WTC11 (cell line): ENCODE measurements at regions not wholly inside any gene's neighbourhood (a gene's known extent, or its start where the extent isn't known, plus 50 kb on each side); places are given as distances from the start of the nearest gene placed in this dataset.

Source experiments
- ATAC-seq: fragments of 200-7000 bp; cut with Tn5 transposase; 2 replicates; pipeline ENCODE4 v1.10.0; 2021; ENCODE audit warnings: mild to moderate bottlenecking, moderate library complexity
- CTCF ChIA-PET: fragments of 300-600 bp; sonication (Branson Sonifier 250); formaldehyde crosslinking; loops from one replicate; lab custom pipeline; 2021; ENCODE audit warnings: antibody characterized with exemption; lab: Charles Lee
- POLR2A ChIA-PET: fragments of 350-600 bp; sonication (Branson Sonifier 250); formaldehyde crosslinking; loops from one replicate; lab custom pipeline; 2021; ENCODE audit warnings: antibody characterized with exemption; lab: Charles Lee
- DNase-seq: peaks from one replicate; pipeline ENCODE4 v3.0.0; 2021; ENCODE audit warnings: low spot score
- H3K27ac Mint-ChIP-seq: 2 replicates; pipeline ENCODE4 v1.8.0; 2021; ENCODE audit warnings: mixed read lengths
- H3K27me3 Mint-ChIP-seq: 2 replicates; pipeline ENCODE4 v1.8.0; 2021; ENCODE audit warnings: low read depth, mild to moderate bottlenecking, moderate library complexity, mixed read lengths
- H3K36me3 Mint-ChIP-seq: 2 replicates; pipeline ENCODE4 v1.8.0; 2021; ENCODE audit warnings: mixed read lengths
- H3K4me1 Mint-ChIP-seq: 2 replicates; pipeline ENCODE4 v1.8.0; 2022; ENCODE audit warnings: mixed read lengths
- H3K4me3 Mint-ChIP-seq: 2 replicates; pipeline ENCODE4 v1.8.0; 2021; ENCODE audit warnings: mild to moderate bottlenecking, moderate library complexity, mixed read lengths
- H3K9me3 Mint-ChIP-seq: 2 replicates; pipeline ENCODE4 v1.8.0; 2021; ENCODE audit warnings: mixed read lengths
- CBFB ChIP-seq: sonication (generic); formaldehyde crosslinking; IDR thresholded peaks from 2 replicates; pipeline ENCODE4 v1.8.1; 2022; ENCODE audit warnings: mild to moderate bottlenecking, low read depth, missing genetic modification reagents
- CREB1 ChIP-seq: sonication (generic); formaldehyde crosslinking; IDR thresholded peaks from 2 replicates; pipeline ENCODE4 v1.8.0; 2023; ENCODE audit warnings: mild to moderate bottlenecking, missing genetic modification reagents
- JAZF1 ChIP-seq: fragments of 250-450 bp; sonication (Bioruptor Pico); IDR thresholded peaks from 2 replicates; pipeline ENCODE4 v1.9.0; 2021; ENCODE audit warnings: moderate library complexity, mild to moderate bottlenecking, inconsistent platforms
- PRRX2 ChIP-seq: fragments of 250-450 bp; sonication (Bioruptor Pico); IDR thresholded peaks from 2 replicates; pipeline ENCODE4 v1.8.0; 2021; ENCODE audit warnings: mild to moderate bottlenecking
- ZNF416 ChIP-seq: fragments of 250-450 bp; sonication (Bioruptor Pico); IDR thresholded peaks from 2 replicates; pipeline ENCODE4 v1.9.0; 2021; ENCODE audit warnings: mild to moderate bottlenecking, inconsistent platforms
- TF ChIP-seq, protein P1 (sequence below): sonication (generic); formaldehyde crosslinking; IDR thresholded peaks from 2 replicates; pipeline ENCODE4 v1.8.1; 2022; ENCODE audit warnings: mild to moderate bottlenecking, moderate library complexity, missing genetic modification reagents
- TF ChIP-seq, protein P2 (sequence below): sonication (generic); formaldehyde crosslinking; conservative IDR thresholded peaks from 2 replicates; pipeline ENCODE4 v1.8.1; 2022; ENCODE audit warnings: mild to moderate bottlenecking, missing genetic modification reagents
- TF ChIP-seq, protein P3 (sequence below): fragments of 250-450 bp; sonication (Bioruptor Pico); IDR thresholded peaks from 2 replicates; pipeline ENCODE4 v2.1.2; 2022; ENCODE audit warnings: mild to moderate bottlenecking, moderate library complexity
- TF ChIP-seq, protein P4 (sequence below): fragments of 250-450 bp; sonication (Bioruptor Pico); IDR thresholded peaks from 2 replicates; pipeline ENCODE4 v1.9.0; 2021; ENCODE audit warnings: mild to moderate bottlenecking, borderline replicate concordance
- TF ChIP-seq, protein P5 (sequence below): sonication (generic); formaldehyde crosslinking; IDR thresholded peaks from 2 replicates; pipeline ENCODE4 v1.8.1; 2023; ENCODE audit warnings: mild to moderate bottlenecking, missing genetic modification reagents, moderate library complexity
- TF ChIP-seq, protein P6 (sequence below): sonication (generic); formaldehyde crosslinking; IDR thresholded peaks from 2 replicates; pipeline ENCODE4 v1.8.0; 2022; ENCODE audit warnings: mild to moderate bottlenecking, missing genetic modification reagents
- TF ChIP-seq, protein P7 (sequence below): sonication (generic); formaldehyde crosslinking; conservative IDR thresholded peaks from 2 replicates; pipeline ENCODE4 v1.8.1; 2023; ENCODE audit warnings: mild to moderate bottlenecking, low read depth, missing genetic modification reagents, moderate library complexity
- TF ChIP-seq, protein P8 (sequence below): sonication (generic); formaldehyde crosslinking; IDR thresholded peaks from 2 replicates; pipeline ENCODE4 v1.8.1; 2023; ENCODE audit warnings: mild to moderate bottlenecking, missing genetic modification reagents
- TF ChIP-seq, protein P9 (sequence below): fragments of 250-450 bp; sonication (Bioruptor Pico); conservative IDR thresholded peaks from 2 replicates; pipeline ENCODE4 v1.9.0; 2021; ENCODE audit warnings: mild to moderate bottlenecking

DNA sequence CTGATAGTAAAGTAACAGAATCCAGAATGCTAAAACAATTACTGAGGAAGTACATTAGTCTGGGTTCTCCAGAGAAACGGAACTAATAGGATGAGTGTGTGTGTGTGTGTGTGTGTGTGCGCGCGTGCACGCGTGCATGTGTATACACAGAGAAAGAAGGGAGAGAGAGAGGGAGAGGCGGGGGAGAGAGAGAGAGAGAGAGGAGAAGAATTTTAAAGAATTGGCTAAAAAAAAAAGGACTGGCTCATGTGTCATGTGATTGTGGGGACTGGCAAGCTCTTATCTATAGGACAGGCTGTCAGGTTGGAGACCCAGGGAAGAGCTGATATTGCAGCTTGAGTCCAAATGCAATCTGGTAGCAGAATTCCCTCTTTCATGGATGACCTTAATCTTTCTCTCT is 976.2 kb upstream of the CDH2 start:
- H3K4me3 Mint-ChIP-seq: no peak overlapping the region
- no peaks in the 10 kb centered on the region for H3K9me3 Mint-ChIP-seq
- TF ChIP-seq JAZF1 (no peak), CREB1 (CRISPR knock-in tag) (no peak)
- TF ChIP-seq, protein P1, sequence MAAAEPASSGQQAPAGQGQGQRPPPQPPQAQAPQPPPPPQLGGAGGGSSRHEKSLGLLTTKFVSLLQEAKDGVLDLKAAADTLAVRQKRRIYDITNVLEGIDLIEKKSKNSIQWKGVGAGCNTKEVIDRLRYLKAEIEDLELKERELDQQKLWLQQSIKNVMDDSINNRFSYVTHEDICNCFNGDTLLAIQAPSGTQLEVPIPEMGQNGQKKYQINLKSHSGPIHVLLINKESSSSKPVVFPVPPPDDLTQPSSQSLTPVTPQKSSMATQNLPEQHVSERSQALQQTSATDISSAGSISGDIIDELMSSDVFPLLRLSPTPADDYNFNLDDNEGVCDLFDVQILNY (CRISPR knock-in tag): no peak
- TF ChIP-seq, protein P2, sequence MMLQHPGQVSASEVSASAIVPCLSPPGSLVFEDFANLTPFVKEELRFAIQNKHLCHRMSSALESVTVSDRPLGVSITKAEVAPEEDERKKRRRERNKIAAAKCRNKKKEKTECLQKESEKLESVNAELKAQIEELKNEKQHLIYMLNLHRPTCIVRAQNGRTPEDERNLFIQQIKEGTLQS (CRISPR knock-in tag): no peak
- TF ChIP-seq, protein P3, sequence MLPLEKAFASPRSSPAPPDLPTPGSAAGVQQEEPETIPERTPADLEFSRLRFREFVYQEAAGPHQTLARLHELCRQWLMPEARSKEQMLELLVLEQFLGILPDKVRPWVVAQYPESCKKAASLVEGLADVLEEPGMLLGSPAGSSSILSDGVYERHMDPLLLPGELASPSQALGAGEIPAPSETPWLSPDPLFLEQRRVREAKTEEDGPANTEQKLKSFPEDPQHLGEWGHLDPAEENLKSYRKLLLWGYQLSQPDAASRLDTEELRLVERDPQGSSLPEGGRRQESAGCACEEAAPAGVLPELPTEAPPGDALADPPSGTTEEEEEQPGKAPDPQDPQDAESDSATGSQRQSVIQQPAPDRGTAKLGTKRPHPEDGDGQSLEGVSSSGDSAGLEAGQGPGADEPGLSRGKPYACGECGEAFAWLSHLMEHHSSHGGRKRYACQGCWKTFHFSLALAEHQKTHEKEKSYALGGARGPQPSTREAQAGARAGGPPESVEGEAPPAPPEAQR (CRISPR knock-in tag): no peak
- TF ChIP-seq, protein P4, sequence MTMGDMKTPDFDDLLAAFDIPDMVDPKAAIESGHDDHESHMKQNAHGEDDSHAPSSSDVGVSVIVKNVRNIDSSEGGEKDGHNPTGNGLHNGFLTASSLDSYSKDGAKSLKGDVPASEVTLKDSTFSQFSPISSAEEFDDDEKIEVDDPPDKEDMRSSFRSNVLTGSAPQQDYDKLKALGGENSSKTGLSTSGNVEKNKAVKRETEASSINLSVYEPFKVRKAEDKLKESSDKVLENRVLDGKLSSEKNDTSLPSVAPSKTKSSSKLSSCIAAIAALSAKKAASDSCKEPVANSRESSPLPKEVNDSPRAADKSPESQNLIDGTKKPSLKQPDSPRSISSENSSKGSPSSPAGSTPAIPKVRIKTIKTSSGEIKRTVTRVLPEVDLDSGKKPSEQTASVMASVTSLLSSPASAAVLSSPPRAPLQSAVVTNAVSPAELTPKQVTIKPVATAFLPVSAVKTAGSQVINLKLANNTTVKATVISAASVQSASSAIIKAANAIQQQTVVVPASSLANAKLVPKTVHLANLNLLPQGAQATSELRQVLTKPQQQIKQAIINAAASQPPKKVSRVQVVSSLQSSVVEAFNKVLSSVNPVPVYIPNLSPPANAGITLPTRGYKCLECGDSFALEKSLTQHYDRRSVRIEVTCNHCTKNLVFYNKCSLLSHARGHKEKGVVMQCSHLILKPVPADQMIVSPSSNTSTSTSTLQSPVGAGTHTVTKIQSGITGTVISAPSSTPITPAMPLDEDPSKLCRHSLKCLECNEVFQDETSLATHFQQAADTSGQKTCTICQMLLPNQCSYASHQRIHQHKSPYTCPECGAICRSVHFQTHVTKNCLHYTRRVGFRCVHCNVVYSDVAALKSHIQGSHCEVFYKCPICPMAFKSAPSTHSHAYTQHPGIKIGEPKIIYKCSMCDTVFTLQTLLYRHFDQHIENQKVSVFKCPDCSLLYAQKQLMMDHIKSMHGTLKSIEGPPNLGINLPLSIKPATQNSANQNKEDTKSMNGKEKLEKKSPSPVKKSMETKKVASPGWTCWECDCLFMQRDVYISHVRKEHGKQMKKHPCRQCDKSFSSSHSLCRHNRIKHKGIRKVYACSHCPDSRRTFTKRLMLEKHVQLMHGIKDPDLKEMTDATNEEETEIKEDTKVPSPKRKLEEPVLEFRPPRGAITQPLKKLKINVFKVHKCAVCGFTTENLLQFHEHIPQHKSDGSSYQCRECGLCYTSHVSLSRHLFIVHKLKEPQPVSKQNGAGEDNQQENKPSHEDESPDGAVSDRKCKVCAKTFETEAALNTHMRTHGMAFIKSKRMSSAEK (CRISPR knock-in tag): no peak
- ChIA-PET POLR2A (interaction anchor here (0.6 kb wide), 1 partner anchor 145 kb away, joined by 4 read pairs; no protein-coding TSS in a partner anchor), CTCF (no interaction called here)
- H3K27ac Mint-ChIP-seq: no peak overlapping the region
- H3K27me3 Mint-ChIP-seq: no peaks in the 10 kb centered on the region
- no peak for ATAC-seq
- H3K36me3 Mint-ChIP-seq: no peaks in the 10 kb centered on the region
- peaks cover 25% of the 10 kb centered on the region for H3K4me1 Mint-ChIP-seq
- DNase-seq: no peak

DNA sequence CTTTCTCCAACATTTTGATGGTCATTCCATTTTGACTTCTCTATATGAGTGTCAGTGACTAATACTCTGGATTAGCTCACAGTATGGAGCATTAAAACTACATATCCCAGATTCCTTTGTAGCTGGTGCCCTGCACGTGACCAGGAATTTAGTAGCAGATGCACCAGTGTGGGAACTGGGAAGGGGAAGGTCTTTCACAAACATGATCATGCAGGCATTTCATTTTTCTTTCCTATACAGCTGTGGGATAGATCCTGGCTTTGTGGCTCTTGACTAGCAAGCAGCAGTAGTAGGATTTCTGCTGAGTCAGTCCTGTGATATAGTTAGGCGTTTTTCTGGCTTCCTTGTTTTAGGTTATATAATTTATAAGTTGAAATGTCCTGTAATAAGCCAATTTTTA is 971.0 kb upstream of the CDH2 start:
- H3K9me3 Mint-ChIP-seq: no peaks in the 10 kb centered on the region
- peak; percentile 29 for DNase-seq
- TF ChIP-seq, protein P5, sequence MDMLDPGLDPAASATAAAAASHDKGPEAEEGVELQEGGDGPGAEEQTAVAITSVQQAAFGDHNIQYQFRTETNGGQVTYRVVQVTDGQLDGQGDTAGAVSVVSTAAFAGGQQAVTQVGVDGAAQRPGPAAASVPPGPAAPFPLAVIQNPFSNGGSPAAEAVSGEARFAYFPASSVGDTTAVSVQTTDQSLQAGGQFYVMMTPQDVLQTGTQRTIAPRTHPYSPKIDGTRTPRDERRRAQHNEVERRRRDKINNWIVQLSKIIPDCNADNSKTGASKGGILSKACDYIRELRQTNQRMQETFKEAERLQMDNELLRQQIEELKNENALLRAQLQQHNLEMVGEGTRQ (CRISPR knock-in tag): peak; percentile 96
- TF ChIP-seq CBFB (CRISPR knock-in tag) (no peak), PRRX2 (CRISPR knock-in tag) (no peak)
- TF ChIP-seq, protein P6, sequence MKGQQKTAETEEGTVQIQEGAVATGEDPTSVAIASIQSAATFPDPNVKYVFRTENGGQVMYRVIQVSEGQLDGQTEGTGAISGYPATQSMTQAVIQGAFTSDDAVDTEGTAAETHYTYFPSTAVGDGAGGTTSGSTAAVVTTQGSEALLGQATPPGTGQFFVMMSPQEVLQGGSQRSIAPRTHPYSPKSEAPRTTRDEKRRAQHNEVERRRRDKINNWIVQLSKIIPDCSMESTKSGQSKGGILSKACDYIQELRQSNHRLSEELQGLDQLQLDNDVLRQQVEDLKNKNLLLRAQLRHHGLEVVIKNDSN (CRISPR knock-in tag): peak; percentile 97
- TF ChIP-seq, all 79 proteins: peak for 2
- H3K27me3 Mint-ChIP-seq: no peaks in the 10 kb centered on the region
- H3K4me1 Mint-ChIP-seq: peaks cover 12% of the 10 kb centered on the region
- ATAC-seq: peak; percentile 93
- no peaks in the 10 kb centered on the region for H3K36me3 Mint-ChIP-seq
- CTCF ChIA-PET: no interaction called here
- H3K27ac Mint-ChIP-seq: no peak overlapping the region
- no peak overlapping the region for H3K4me3 Mint-ChIP-seq
- POLR2A ChIA-PET: no interaction called here

DNA sequence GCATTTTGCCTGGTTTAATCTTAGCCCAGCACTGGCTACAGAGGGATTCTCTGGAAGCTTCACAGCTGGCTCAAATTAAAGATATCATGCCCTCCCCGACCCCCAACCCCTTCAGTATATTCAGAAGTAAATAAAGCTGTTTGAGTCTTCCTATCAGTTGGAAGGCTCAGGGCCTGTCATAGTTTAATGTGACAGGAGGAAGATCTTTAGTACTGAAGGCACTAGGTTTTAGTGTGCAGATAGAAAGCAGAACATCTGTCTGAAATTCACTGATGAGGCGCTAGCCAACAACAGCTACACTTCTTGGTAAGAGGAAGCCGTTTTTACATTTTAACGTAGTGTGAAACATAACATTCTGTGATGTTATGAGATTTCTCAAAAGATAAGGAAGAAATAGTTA is 969.1 kb upstream of the CDH2 start:
- Mint-ChIP-seq H3K4me3 (no peak overlapping the region), H3K4me1 (peaks cover 10% of the 10 kb centered on the region), H3K36me3 (no peaks in the 10 kb centered on the region), H3K9me3 (no peaks in the 10 kb centered on the region), H3K27ac (no peak overlapping the region), H3K27me3 (no peaks in the 10 kb centered on the region)
- ATAC-seq (no peak), DNase-seq (no peak)
- POLR2A ChIA-PET: no interaction called here
- CTCF ChIA-PET: no interaction called here
- TF ChIP-seq, protein P7, sequence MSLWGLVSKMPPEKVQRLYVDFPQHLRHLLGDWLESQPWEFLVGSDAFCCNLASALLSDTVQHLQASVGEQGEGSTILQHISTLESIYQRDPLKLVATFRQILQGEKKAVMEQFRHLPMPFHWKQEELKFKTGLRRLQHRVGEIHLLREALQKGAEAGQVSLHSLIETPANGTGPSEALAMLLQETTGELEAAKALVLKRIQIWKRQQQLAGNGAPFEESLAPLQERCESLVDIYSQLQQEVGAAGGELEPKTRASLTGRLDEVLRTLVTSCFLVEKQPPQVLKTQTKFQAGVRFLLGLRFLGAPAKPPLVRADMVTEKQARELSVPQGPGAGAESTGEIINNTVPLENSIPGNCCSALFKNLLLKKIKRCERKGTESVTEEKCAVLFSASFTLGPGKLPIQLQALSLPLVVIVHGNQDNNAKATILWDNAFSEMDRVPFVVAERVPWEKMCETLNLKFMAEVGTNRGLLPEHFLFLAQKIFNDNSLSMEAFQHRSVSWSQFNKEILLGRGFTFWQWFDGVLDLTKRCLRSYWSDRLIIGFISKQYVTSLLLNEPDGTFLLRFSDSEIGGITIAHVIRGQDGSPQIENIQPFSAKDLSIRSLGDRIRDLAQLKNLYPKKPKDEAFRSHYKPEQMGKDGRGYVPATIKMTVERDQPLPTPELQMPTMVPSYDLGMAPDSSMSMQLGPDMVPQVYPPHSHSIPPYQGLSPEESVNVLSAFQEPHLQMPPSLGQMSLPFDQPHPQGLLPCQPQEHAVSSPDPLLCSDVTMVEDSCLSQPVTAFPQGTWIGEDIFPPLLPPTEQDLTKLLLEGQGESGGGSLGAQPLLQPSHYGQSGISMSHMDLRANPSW (CRISPR knock-in tag): no peak
- TF ChIP-seq, protein P8, sequence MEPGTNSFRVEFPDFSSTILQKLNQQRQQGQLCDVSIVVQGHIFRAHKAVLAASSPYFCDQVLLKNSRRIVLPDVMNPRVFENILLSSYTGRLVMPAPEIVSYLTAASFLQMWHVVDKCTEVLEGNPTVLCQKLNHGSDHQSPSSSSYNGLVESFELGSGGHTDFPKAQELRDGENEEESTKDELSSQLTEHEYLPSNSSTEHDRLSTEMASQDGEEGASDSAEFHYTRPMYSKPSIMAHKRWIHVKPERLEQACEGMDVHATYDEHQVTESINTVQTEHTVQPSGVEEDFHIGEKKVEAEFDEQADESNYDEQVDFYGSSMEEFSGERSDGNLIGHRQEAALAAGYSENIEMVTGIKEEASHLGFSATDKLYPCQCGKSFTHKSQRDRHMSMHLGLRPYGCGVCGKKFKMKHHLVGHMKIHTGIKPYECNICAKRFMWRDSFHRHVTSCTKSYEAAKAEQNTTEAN (CRISPR knock-in tag): no peak
- TF ChIP-seq, protein P3 (CRISPR knock-in tag): no peak
- no peak for TF ChIP-seq ZNF416 (CRISPR knock-in tag)
- TF ChIP-seq, protein P9, sequence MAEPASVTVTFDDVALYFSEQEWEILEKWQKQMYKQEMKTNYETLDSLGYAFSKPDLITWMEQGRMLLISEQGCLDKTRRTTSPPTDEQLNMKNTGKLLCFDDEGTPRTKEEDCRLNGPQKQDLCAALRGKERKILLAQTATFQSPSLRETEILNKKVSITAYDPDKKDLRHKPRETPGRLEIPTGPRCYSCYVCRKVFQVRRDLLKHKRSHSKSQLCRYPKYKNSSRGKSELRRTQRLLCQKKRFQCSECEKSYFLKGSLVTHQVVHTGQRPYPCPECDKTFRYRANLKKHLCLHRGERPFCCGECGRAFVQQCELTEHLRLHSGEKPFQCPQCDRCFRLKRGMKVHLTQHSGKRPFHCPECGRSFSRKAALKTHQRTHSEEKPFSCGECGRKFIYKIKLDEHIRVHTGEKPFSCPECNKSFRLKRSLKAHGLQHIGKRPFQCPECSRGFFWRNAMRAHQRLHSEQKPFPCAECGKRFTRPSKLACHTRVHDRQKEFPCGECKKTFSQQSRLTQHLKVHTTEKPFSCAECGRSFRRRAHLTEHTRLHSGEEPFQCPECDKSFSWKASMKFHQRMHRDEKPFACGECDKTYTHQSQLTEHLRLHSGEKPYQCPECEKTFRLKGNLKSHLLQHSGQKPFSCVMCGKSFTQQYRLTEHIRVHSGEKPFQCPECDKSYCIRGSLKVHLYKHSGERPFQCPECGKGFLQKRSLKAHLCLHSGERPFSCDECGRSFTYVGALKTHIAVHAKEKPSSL (CRISPR knock-in tag): no peak
